ENCODE measurements at regions not wholly inside any gene's neighbourhood (a gene's known extent, or its start where the extent isn't known, plus 50 kb on each side); places are given as distances from the start of the nearest gene placed in this dataset.

- TF ChIP-seq CTCF (IDR thresholded peaks at IDR 0.05), result no peak
- no peak for TF ChIP-seq POLR2AphosphoS5 (IDR thresholded peaks at IDR 0.05)
Measured at GRCh38 chr5:92544596-92544995, 1036.4 kb downstream of the NR2F1-AS1 start.
